ENCODE measurements at regions not wholly inside any gene's neighbourhood (a gene's known extent, or its start where the extent isn't known, plus 50 kb on each side); places are given as distances from the start of the nearest gene placed in this dataset.

DNA sequence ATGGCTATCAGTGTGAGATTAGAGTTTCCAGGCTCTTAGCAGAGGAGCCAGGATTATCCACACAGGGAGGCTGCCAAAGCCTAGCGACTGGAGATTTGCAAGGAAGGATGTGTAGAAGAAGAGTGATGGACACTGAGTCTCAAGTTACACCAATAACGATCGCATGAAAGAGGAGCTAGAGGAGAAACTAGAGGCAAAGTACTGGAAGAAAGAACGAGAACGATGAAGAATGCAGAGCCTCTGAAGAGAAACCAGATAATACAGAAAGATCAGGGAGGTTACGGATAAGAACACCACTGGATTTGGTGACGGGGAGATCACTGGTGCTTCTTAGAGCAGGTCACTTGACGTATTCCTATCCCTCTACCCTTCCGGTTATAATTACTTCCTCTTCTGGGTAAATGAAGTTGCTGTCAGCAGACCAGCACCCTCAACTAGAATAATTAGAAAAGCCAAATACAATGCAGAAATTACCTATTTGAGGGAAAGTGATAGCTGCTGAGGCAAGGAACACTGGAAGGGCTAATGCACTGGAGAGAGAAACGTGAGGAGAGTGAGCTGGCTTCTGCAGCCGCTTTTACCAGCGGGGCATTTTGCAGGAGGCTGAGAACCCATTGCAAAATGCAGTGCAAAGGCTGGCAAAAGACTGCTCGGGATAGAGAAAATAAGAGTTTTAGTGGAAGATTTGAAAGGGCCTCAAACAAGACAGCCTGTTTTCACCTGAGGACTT lies 93.1 kb upstream of the HIF1A start:
- H3K4me3 Mint-ChIP-seq, result no peak overlapping the region
- intact Hi-C loops (cut with micrococcal nuclease), result no loop called here

DNA sequence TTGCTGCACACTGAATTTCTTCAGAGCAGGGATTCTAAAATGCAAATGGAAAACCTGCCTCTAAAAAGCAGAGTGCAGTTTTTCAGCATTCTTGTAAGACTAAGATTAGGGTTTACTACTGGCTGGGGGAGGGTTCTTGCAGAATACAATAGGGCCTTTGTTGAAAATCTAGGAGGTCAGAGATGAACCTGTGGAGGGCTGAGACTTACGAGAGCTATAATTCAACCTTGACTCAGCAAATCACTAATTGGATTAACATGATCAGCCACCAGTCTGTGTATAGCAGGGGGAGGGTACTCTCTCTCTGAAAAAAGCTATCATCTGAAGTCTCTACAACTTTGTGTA lies 92.6 kb upstream of the HIF1A start:
- Histone ChIP-seq H3K4me3 (ENCODE audit: low read length) (no peak overlapping the region), H3K9me3 (ENCODE audit: control insufficient read depth in 2 of 3, low read length in 3 of 3) (no peaks in the 10 kb centered on the region), H3K27ac (ENCODE audit: low read depth, low read length) (no peak overlapping the region), H3K4me1 (ENCODE audit: control insufficient read depth in 2 of 2, insufficient read depth in 2 of 2, low read length in 2 of 2) (peaks cover 4 to 11% of the 10 kb centered on the region in 2 donors), H3K27me3 (ENCODE audit: control insufficient read depth in 2 of 2, insufficient read depth in 2 of 2, low read length in 2 of 2) (no peaks in the 10 kb centered on the region), H3K36me3 (ENCODE audit: control insufficient read depth in 2 of 3, insufficient read depth in 3 of 3, low read length in 3 of 3) (no peaks in the 10 kb centered on the region)
- ATAC-seq (no peak), DNase-seq (no peak)
- Mint-ChIP-seq H3K4me3 (no peak overlapping the region), H3K36me3 (peaks cover 0 to 20% (median 0%) of the 10 kb centered on the region in 5 donors), H3K27me3 (no peaks in the 10 kb centered on the region), H3K27ac (no peak overlapping the region), H3K4me1 (peaks cover 5 to 23% (median 15%) of the 10 kb centered on the region in 7 donors), H3K9me3 (peaks cover 0 to 4% (median 0%) of the 10 kb centered on the region in 11 donors)
- ChIA-PET CTCF (no interaction called here), POLR2A (no interaction called here)
- intact Hi-C loops (cut with micrococcal nuclease), result no loop called here

More for the DNA sequence above, 93.1 kb upstream of the HIF1A start:
- ChIA-PET CTCF (no interaction called here), POLR2A (interaction anchor here (0.7 kb wide), 1 partner anchor 122 kb away, joined by 3 read pairs; no protein-coding TSS in a partner anchor)
- H3K4me3 ChIP-seq (ENCODE audit: low read length), result no peak overlapping the region
- H3K27me3 ChIP-seq (ENCODE audit: control insufficient read depth in 2 of 2, insufficient read depth in 2 of 2, low read length in 2 of 2), result no peaks in the 10 kb centered on the region
- H3K4me1 Mint-ChIP-seq, result peaks cover 5 to 23% (median 15%) of the 10 kb centered on the region in 7 donors
- no peak overlapping the region for H3K27ac ChIP-seq (ENCODE audit: low read depth, low read length)
- H3K36me3 ChIP-seq (ENCODE audit: control insufficient read depth in 2 of 3, insufficient read depth in 3 of 3, low read length in 3 of 3), result no peaks in the 10 kb centered on the region
- H3K9me3 Mint-ChIP-seq, result peaks cover 0 to 4% (median 0%) of the 10 kb centered on the region in 11 donors
- peaks cover 0 to 20% (median 0%) of the 10 kb centered on the region in 5 donors for H3K36me3 Mint-ChIP-seq
- H3K27me3 Mint-ChIP-seq, result no peaks in the 10 kb centered on the region
- no peaks in the 10 kb centered on the region for H3K9me3 ChIP-seq (ENCODE audit: control insufficient read depth in 2 of 3, low read length in 3 of 3)
- H3K4me1 ChIP-seq (ENCODE audit: control insufficient read depth in 2 of 2, insufficient read depth in 2 of 2, low read length in 2 of 2), result peaks cover 4 to 11% of the 10 kb centered on the region in 2 donors
- peak overlapping the region in 1 of 9 donors; percentile 12 for H3K27ac Mint-ChIP-seq
- DNase-seq (no peak), ATAC-seq (peak; percentile 55)

DNA sequence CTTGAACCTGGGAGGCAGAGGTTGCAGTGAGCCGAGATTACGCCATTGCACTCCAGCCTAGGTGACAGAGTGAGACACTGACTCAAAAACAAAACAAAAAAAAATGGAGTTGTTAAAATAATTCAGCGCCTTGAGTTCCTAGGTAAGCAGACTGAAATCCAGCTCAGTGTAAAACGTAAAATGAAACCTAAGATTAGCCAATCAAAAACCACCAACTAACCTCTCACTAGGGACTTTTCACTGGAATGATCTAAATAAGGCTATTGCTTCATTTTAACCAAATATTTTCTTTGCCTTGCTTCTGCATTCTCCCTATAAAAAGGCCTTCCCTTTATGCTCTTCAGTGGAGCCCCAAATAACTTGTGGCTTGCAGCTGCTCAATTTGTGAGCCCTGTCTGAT lies 91.6 kb upstream of the HIF1A start:
- no peak overlapping the region for H3K27ac Mint-ChIP-seq
- DNase-seq (no peak), ATAC-seq (peak; percentile 54)
- no peaks in the 10 kb centered on the region for H3K27me3 Mint-ChIP-seq
- no peak overlapping the region for H3K4me3 ChIP-seq (ENCODE audit: low read length)
- POLR2A ChIA-PET, result no interaction called here
- CTCF ChIA-PET, result interaction anchor here (0.8 kb wide), 1 partner anchor 169 kb away, joined by 4 read pairs; no protein-coding TSS in a partner anchor
- H3K4me1 Mint-ChIP-seq, result peaks cover 4 to 16% (median 6%) of the 10 kb centered on the region in 7 donors
- intact Hi-C loops (cut with micrococcal nuclease), result no loop called here
- H3K27ac ChIP-seq (ENCODE audit: low read depth, low read length), result no peak overlapping the region
- H3K9me3 ChIP-seq (ENCODE audit: control insufficient read depth in 2 of 3, low read length in 3 of 3), result no peaks in the 10 kb centered on the region
- no peak overlapping the region for H3K4me3 Mint-ChIP-seq
- peaks cover 4 to 9% of the 10 kb centered on the region in 2 donors for H3K4me1 ChIP-seq (ENCODE audit: control insufficient read depth in 2 of 2, insufficient read depth in 2 of 2, low read length in 2 of 2)
- peaks cover 0 to 4% (median 0%) of the 10 kb centered on the region in 11 donors for H3K9me3 Mint-ChIP-seq
- H3K27me3 ChIP-seq (ENCODE audit: control insufficient read depth in 2 of 2, insufficient read depth in 2 of 2, low read length in 2 of 2), result no peaks in the 10 kb centered on the region
- peaks cover 0 to 20% (median 0%) of the 10 kb centered on the region in 5 donors for H3K36me3 Mint-ChIP-seq
- H3K36me3 ChIP-seq (ENCODE audit: control insufficient read depth in 2 of 3, insufficient read depth in 3 of 3, low read length in 3 of 3), result no peaks in the 10 kb centered on the region

DNA sequence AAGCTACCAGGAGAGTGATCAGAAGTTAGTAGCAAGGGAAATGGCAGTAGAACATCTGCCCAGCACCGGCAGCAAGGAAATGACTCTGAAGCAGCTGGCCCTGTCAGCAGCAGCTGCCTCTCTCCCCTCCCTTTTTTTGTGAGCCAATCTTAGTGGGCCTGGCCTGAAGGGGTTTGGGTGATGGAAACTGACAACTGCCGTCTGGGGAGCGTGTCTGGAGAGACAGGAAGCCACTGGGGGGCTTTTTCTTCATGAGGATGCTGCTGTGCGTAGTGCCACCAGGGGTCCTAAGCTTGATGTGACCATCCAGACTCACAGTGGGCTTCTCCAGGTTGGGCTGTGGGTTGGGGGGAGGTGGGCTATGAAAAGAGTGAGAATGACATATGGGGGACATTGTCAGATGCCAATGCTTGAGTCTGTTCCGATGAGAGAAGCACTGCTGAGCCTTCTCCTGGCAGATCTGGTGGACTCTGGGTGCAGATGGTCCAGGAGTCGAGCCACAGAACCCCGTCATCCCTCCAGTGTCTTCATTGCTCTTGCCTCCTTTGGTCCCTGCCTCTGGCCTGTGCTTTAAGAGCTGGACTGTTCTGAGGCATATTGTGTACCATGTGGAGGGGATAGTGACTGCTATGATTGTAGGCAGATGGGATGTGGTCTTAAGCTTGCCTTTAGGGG lies 87.6 kb upstream of the HIF1A start:
- CTCF ChIA-PET, result interaction anchor here (0.6 kb wide), 1 partner anchor 313 kb away, joined by 3 read pairs; no protein-coding TSS in a partner anchor
- H3K27me3 Mint-ChIP-seq, result no peaks in the 10 kb centered on the region
- POLR2A ChIA-PET, result interaction anchor here (0.6 kb wide), 1 partner anchor 107 kb away, joined by 4 read pairs; no protein-coding TSS in a partner anchor
- DNase-seq (no peak), ATAC-seq (peak; percentile 29)
- H3K4me3 Mint-ChIP-seq, result no peak overlapping the region
- H3K4me1 ChIP-seq (ENCODE audit: control insufficient read depth in 2 of 2, insufficient read depth in 2 of 2, low read length in 2 of 2), result no peaks in the 10 kb centered on the region
- H3K27ac Mint-ChIP-seq, result no peak overlapping the region
- H3K9me3 ChIP-seq (ENCODE audit: control insufficient read depth in 2 of 3, low read length in 3 of 3), result no peaks in the 10 kb centered on the region
- intact Hi-C loops (cut with micrococcal nuclease), result loop anchor here in 1 of 2 donors (5.0 kb wide), 1 partner anchor 40 kb away; no protein-coding TSS in a partner anchor
- no peak overlapping the region for H3K4me3 ChIP-seq (ENCODE audit: low read length)
- no peak overlapping the region for H3K27ac ChIP-seq (ENCODE audit: low read depth, low read length)
- H3K4me1 Mint-ChIP-seq, result peaks cover 0 to 6% (median 0%) of the 10 kb centered on the region in 7 donors
- H3K27me3 ChIP-seq (ENCODE audit: control insufficient read depth in 2 of 2, insufficient read depth in 2 of 2, low read length in 2 of 2), result no peaks in the 10 kb centered on the region
- peaks cover 0 to 17% (median 0%) of the 10 kb centered on the region in 5 donors for H3K36me3 Mint-ChIP-seq
- peaks cover 0 to 4% (median 0%) of the 10 kb centered on the region in 11 donors for H3K9me3 Mint-ChIP-seq
- no peaks in the 10 kb centered on the region for H3K36me3 ChIP-seq (ENCODE audit: control insufficient read depth in 2 of 3, insufficient read depth in 3 of 3, low read length in 3 of 3)

DNA sequence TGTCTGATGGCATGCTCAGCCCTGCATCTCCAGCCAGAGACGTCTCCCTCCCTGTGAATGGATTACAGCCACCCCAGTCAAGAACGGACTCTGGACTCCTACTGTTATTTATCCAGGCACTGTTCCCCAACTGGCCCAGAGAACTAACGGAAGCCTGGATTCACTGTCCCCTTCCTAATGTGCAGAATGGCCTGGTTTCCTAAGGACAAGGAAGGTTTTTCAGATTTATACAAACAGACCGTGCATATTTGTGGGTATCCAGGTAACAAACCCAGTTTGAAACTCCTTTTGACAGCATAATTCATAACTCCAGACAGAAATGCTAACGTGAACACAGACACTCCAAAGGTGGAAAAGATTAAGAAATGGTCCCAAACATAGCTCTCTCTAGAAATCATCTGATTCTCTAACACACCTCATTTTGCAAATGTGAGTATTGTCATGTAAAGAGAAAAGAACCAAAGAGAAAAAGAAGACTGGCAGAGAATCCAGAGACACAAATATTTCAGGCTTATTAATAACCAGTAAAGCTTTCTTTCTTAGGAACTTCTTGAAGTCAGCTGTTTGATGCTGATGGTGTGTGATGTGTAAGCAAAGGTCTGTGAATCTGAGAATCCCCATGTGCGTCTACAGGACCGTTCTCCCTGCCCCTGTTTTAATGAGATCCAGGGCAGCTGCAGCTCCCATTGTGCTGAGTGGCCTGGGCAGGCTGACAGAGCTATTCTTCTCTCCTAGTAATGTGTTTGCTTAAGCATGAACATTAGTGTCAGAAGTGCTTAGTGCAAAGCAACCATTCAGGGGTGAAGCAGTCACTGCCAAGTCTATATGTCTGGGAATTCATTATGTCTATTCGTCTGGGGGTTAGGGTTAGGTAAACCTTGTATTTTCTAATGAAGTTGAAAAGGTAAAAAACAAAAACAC lies 86.8 kb upstream of the HIF1A start:
- H3K36me3 Mint-ChIP-seq, result peaks cover 0 to 14% (median 0%) of the 10 kb centered on the region in 5 donors
- H3K27me3 Mint-ChIP-seq, result no peaks in the 10 kb centered on the region
- Histone ChIP-seq H3K36me3 (ENCODE audit: control insufficient read depth in 2 of 3, insufficient read depth in 3 of 3, low read length in 3 of 3) (no peaks in the 10 kb centered on the region), H3K9me3 (ENCODE audit: control insufficient read depth in 2 of 3, low read length in 3 of 3) (no peaks in the 10 kb centered on the region), H3K27ac (ENCODE audit: low read depth, low read length) (no peak overlapping the region), H3K4me1 (ENCODE audit: control insufficient read depth in 2 of 2, insufficient read depth in 2 of 2, low read length in 2 of 2) (no peaks in the 10 kb centered on the region), H3K27me3 (ENCODE audit: control insufficient read depth in 2 of 2, insufficient read depth in 2 of 2, low read length in 2 of 2) (no peaks in the 10 kb centered on the region), H3K4me3 (ENCODE audit: low read length) (no peak overlapping the region)
- DNase-seq (no peak), ATAC-seq (no peak)
- CTCF ChIA-PET, result interaction anchor here (0.6 kb wide), 1 partner anchor 313 kb away, joined by 3 read pairs; no protein-coding TSS in a partner anchor
- H3K4me1 Mint-ChIP-seq, result peaks cover 0 to 6% (median 0%) of the 10 kb centered on the region in 7 donors
- intact Hi-C loops (cut with micrococcal nuclease), result loop anchor here in 1 of 2 donors (5.0 kb wide), 1 partner anchor 39 kb away; no protein-coding TSS in a partner anchor
- H3K4me3 Mint-ChIP-seq, result no peak overlapping the region
- POLR2A ChIA-PET, result interaction anchor here (0.6 kb wide), 1 partner anchor 107 kb away, joined by 4 read pairs; no protein-coding TSS in a partner anchor
- peaks cover 0 to 4% (median 0%) of the 10 kb centered on the region in 11 donors for H3K9me3 Mint-ChIP-seq
- peak overlapping the region in 1 of 9 donors; percentile 25 for H3K27ac Mint-ChIP-seq

DNA sequence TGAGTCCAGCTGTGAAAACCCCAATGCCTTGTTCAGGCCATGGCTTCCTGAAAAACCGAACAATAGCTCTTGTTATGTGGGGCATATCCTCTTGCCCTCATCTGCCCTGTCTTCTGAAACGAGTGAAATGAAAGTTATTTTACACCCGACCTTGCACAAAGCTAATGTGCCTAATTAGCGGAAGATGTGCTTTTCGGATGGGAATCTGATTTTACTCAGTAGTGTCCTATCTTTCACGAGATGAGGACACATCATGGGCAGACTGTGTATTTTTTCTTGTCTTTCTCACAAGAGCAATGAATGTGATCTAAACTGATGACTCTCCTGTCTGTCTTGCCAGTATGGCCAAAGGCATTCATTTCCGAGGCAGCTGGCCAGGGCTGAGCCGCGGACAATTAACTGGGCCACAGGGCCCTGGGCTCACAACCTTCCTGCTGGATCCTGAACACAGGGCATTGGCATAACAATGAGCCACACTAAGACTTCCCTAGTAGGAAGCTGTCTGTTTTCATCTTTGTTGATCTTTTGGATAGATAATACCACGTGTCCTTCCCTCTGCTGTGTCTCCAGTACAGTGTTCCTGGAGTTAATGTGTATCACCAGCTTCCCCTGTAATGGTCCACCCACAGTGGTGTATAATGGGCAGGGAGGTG lies 86.0 kb upstream of the HIF1A start:
- DNase-seq, result no peak
- no peaks in the 10 kb centered on the region for H3K36me3 ChIP-seq (ENCODE audit: control insufficient read depth in 2 of 3, insufficient read depth in 3 of 3, low read length in 3 of 3)
- no peaks in the 10 kb centered on the region for H3K27me3 ChIP-seq (ENCODE audit: control insufficient read depth in 2 of 2, insufficient read depth in 2 of 2, low read length in 2 of 2)
- ATAC-seq, result no peak
- Mint-ChIP-seq H3K4me1 (peaks cover 0 to 6% (median 0%) of the 10 kb centered on the region in 7 donors), H3K36me3 (peaks cover 0 to 11% (median 0%) of the 10 kb centered on the region in 5 donors), H3K4me3 (no peak overlapping the region), H3K27me3 (no peaks in the 10 kb centered on the region), H3K9me3 (peaks cover 0 to 4% (median 0%) of the 10 kb centered on the region in 11 donors), H3K27ac (peak overlapping the region in 1 of 9 donors; percentile 25)
- H3K4me3 ChIP-seq (ENCODE audit: low read length), result no peak overlapping the region
- CTCF ChIA-PET, result no interaction called here
- intact Hi-C loops (cut with micrococcal nuclease), result loop anchor here in 1 of 2 donors (5.0 kb wide), 1 partner anchor 38 kb away; no protein-coding TSS in a partner anchor
- no peak overlapping the region for H3K27ac ChIP-seq (ENCODE audit: low read depth, low read length)
- H3K4me1 ChIP-seq (ENCODE audit: control insufficient read depth in 2 of 2, insufficient read depth in 2 of 2, low read length in 2 of 2), result no peaks in the 10 kb centered on the region
- POLR2A ChIA-PET, result no interaction called here
- no peaks in the 10 kb centered on the region for H3K9me3 ChIP-seq (ENCODE audit: control insufficient read depth in 2 of 3, low read length in 3 of 3)
